Tibial artery (tissue), 4 donors: ENCODE measurements at regions not wholly inside any gene's neighbourhood (a gene's known extent, or its start where the extent isn't known, plus 50 kb on each side); places are given as distances from the start of the nearest gene placed in this dataset.

Experiments
- DNase-seq, 2 donors: peaks; one replicate each; pipeline ENCODE4 v3.0.0-alpha.2; 2019
- H3K27ac ChIP-seq, 2 donors: fragments of 200-600 bp; sonication (generic) in 1 of 2; 1 replicate in 1 of 2; 2 replicates in 1 of 2; pipeline ENCODE4 v1.5.1; 2018 to 2019; ENCODE audit warnings: mild to moderate bottlenecking in 1 of 2
- H3K27me3 ChIP-seq, 2 donors: fragments of 200-600 bp; sonication (generic) in 1 of 2; one replicate each; pipeline versions ENCODE4 v1.5.1 to v1.6.0; 2016 to 2019
- H3K36me3 ChIP-seq, 3 donors: fragments of 200-600 bp; sonication (generic) in 2 of 3; one replicate each; pipeline ENCODE4 v1.5.1; 2016 to 2019; ENCODE audit warnings: mild to moderate bottlenecking in 2 of 3
- H3K4me1 ChIP-seq, 4 donors: fragments of 200-600 bp; sonication (generic) in 2 of 4; 1 replicate in 3 of 4; 2 replicates in 1 of 4; pipeline ENCODE4 v1.5.1; 2016 to 2019
- H3K4me3 ChIP-seq, 2 donors: fragments of 200-600 bp; sonication (generic) in 1 of 2; 1 replicate in 1 of 2; 2 replicates in 1 of 2; pipeline ENCODE4 v1.5.1; 2018 to 2019; ENCODE audit warnings: mild to moderate bottlenecking in 2 of 2
- H3K9me3 ChIP-seq, 3 donors: fragments of 200-600 bp; sonication (generic) in 1 of 3; one replicate each; pipeline ENCODE4 v1.5.1; 2016 to 2019
- intact Hi-C: fragments of 100-400 bp; cut with DNase I; formaldehyde crosslinking; loops from one replicate; pipeline ENCODE4 v1.15.0; 2023; ENCODE audit warnings: low total_unique reads
- TF ChIP-seq, protein P1 (sequence below), 2 experiments: fragments of 200-600 bp in 1 of 2; fragments of 450-650 bp in 1 of 2; IDR thresholded peaks; one replicate each; pipeline ENCODE4 v1.5.1; 2017 to 2019; ENCODE audit warnings: antibody characterized with exemption in 2 of 2, mild to moderate bottlenecking in 1 of 2, moderate library complexity in 1 of 2

DNA sequence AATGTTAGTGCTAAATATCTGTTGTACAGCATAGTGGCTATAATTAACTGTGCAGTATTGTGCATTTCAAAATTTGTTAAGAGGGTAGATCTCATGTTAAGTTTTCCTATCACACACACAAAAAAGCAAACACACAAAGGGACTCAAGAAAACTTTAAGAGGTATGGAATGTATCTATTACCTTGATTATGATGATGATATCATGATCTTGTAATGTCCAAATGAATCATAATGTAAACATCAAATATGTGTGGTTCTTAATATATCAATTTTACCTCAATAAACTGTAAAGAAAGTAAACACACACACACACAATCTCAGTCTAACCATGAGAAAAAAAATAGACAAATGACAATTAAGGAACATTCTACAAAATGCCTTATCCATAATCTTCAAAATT is 934.6 kb downstream of the SLITRK1 start:
- no peaks in the 10 kb centered on the region for H3K4me1 ChIP-seq
- H3K36me3 ChIP-seq: no peaks in the 10 kb centered on the region
- H3K27me3 ChIP-seq: no peaks in the 10 kb centered on the region
- H3K9me3 ChIP-seq: no peaks in the 10 kb centered on the region
- H3K27ac ChIP-seq: no peak overlapping the region
- no peak overlapping the region for H3K4me3 ChIP-seq
- intact Hi-C loops: no loop called here
- DNase-seq: no peak
- TF ChIP-seq, protein P1, sequence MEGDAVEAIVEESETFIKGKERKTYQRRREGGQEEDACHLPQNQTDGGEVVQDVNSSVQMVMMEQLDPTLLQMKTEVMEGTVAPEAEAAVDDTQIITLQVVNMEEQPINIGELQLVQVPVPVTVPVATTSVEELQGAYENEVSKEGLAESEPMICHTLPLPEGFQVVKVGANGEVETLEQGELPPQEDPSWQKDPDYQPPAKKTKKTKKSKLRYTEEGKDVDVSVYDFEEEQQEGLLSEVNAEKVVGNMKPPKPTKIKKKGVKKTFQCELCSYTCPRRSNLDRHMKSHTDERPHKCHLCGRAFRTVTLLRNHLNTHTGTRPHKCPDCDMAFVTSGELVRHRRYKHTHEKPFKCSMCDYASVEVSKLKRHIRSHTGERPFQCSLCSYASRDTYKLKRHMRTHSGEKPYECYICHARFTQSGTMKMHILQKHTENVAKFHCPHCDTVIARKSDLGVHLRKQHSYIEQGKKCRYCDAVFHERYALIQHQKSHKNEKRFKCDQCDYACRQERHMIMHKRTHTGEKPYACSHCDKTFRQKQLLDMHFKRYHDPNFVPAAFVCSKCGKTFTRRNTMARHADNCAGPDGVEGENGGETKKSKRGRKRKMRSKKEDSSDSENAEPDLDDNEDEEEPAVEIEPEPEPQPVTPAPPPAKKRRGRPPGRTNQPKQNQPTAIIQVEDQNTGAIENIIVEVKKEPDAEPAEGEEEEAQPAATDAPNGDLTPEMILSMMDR (IDR thresholded peaks at IDR 0.05): no peak

DNA sequence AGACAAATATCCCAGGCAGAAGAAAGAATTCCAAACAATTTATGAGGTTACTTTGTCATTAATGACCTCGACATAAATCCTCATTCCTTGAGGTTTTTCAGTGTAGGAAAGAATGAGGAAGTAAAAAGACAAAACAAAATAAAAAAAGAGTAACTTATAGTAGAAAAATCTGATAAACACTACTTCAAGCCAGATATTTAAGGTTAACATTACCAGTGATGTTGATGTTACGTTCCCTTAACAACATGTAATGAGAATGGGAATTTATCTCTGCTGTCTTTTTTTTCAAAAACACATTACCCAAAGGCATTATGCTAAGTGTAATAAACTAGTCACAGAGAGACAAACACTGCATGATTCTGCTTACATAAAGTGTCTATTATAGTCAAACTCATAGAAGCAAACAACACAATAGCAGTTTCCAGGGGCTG is 935.1 kb downstream of the SLITRK1 start:
- no peak overlapping the region for H3K27ac ChIP-seq
- H3K36me3 ChIP-seq: no peaks in the 10 kb centered on the region
- H3K4me1 ChIP-seq: no peaks in the 10 kb centered on the region
- no peaks in the 10 kb centered on the region for H3K9me3 ChIP-seq
- H3K27me3 ChIP-seq: no peaks in the 10 kb centered on the region
- intact Hi-C loops: no loop called here
- DNase-seq: no peak
- no peak overlapping the region for H3K4me3 ChIP-seq
- TF ChIP-seq, protein P1 (IDR thresholded peaks at IDR 0.05): no peak

DNA sequence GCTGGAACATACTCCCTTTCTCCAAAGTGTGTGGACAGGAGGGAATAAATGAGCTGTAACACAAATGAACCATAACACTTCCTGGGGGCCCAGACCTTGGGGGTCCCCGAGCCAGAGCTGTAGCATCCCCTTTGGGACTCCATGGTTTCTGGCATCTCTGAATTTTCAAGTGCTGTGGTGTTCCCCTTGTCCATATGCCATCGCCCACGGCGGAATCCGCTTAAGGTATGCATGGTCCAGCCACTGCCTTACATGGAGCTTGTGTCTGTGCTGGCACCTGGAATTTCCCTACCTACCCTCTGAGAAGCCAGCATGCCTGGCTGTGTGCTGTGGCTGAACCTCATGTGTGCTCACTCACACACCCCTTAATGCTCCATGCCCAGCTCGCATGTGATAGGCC is 943.6 kb downstream of the SLITRK1 start:
- Histone ChIP-seq H3K27me3 (no peaks in the 10 kb centered on the region), H3K4me1 (no peaks in the 10 kb centered on the region), H3K36me3 (no peaks in the 10 kb centered on the region), H3K4me3 (no peak overlapping the region), H3K27ac (no peak overlapping the region), H3K9me3 (no peaks in the 10 kb centered on the region)
- TF ChIP-seq, protein P1 (IDR thresholded peaks at IDR 0.05): no peak
- DNase-seq: no peak
- intact Hi-C loops: no loop called here

DNA sequence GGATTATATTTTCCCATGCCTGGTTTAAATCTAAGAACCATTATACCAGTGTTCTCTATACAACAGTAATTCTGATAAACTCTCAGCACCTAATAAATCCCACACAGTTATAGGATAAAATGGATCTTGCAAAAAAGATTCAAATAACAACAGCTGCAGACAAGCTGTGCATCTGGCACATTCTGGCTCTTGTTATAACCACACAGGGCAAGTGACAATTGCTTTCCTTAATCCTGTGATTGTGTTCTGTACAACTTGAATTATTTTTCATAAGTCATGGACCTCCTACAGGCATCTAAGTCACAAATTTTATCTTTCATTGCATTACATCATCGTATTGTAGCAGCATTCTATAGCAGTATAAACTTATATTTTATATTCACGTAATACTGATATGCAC is 948.3 kb downstream of the SLITRK1 start:
- DNase-seq: no peak
- intact Hi-C loops: no loop called here
- Histone ChIP-seq H3K4me1 (no peaks in the 10 kb centered on the region), H3K27me3 (no peaks in the 10 kb centered on the region), H3K9me3 (peaks cover 0 to 2% (median 0%) of the 10 kb centered on the region in 3 donors), H3K27ac (no peak overlapping the region), H3K4me3 (no peak overlapping the region), H3K36me3 (no peaks in the 10 kb centered on the region)
- TF ChIP-seq, protein P1 (IDR thresholded peaks at IDR 0.05): no peak

DNA sequence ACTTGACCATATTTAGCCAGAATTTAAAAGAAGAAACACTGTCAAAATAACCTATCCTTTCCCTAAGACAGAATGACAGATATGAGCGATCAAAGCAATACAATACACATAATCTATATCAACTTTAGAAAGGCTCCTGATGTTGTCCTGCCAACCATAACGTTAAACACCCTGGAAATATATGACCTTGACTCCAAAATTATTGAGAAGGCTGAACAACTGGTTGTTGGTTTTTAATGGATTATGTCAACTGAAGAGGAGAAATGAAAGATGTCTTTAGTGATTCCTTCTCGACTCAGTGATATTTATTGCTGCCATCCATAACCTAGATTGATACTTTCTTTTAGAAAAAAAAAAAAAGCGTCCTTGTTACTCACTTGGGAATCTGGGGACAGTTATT is 957.2 kb downstream of the SLITRK1 start:
- H3K4me3 ChIP-seq: no peak overlapping the region

More for the DNA sequence above, 957.2 kb downstream of the SLITRK1 start:
- Histone ChIP-seq H3K9me3 (no peaks in the 10 kb centered on the region), H3K27ac (no peak overlapping the region), H3K4me1 (no peaks in the 10 kb centered on the region), H3K36me3 (no peaks in the 10 kb centered on the region), H3K27me3 (no peaks in the 10 kb centered on the region)
- TF ChIP-seq, protein P1 (IDR thresholded peaks at IDR 0.05): no peak
- intact Hi-C loops: no loop called here
- DNase-seq: no peak
